GM08714 (cell line): ENCODE measurements at regions not wholly inside any gene's neighbourhood (a gene's known extent, or its start where the extent isn't known, plus 50 kb on each side); places are given as distances from the start of the nearest gene placed in this dataset.

Source experiments
- H3K4me3 ChIP-seq: fragments of 200-500 bp; sonication (Bioruptor generic); 2 replicates; pipeline ENCODE4 v1.5.1; 2014; ENCODE audit warnings: mild to moderate bottlenecking, low read length, inconsistent platforms
- ZNF274 ChIP-seq: IDR thresholded peaks from 2 replicates; pipeline ENCODE4 v1.6.1; 2012; ENCODE audit warnings: mild to moderate bottlenecking, low read depth, low read length

DNA sequence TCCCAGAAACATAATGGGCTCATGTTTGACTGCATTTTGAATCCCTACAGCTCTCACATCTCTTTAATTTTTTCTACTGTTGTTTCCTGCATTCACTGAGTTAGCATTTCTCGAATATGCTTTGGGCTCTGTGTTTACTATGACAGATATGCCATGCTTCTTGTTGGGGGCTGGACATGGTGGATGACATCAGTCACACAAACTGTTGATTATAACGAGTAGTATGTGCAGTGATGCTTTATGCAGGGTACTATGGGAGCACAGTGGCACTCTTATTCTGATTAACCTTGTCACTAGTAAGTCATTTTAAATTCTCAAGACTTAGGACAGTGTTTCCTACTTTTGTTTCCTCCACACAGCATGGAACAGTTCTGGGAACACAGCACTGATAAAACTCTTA is 295.4 kb upstream of the ZNF608 start:
- H3K4me3 ChIP-seq: no peak overlapping the region
- no peak for TF ChIP-seq ZNF274

DNA sequence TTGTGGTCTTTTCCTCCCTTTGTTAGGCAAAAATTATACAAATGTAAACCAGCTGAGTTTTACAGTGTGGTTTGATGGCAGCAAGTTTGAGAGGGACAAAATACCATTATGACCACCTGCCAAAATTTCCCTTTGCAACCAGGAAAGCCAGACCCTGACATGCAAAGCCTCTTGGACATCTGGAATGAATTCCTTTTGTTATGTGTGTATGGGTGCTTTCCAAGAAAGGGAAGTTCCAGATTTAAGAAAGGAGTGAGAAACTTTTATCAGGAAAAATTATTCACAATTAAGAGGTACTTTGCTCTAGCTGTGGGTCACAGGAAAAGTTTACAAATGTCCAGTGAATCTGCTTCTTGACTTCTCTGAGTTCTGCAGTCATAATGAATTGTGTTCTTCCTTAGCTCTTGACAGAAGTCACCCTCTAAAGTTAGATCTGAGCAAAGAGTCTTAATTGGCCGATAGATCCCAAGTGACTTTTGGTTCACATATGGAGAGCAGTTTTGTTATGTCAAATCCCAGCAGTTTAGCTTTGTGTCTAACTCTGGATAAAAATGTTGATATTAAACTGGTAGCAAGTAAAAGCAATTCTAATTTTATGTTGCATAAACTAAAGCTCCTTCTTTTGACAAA is 295.9 kb upstream of the ZNF608 start:
- no peak overlapping the region for H3K4me3 ChIP-seq
- TF ChIP-seq ZNF274: no peak

DNA sequence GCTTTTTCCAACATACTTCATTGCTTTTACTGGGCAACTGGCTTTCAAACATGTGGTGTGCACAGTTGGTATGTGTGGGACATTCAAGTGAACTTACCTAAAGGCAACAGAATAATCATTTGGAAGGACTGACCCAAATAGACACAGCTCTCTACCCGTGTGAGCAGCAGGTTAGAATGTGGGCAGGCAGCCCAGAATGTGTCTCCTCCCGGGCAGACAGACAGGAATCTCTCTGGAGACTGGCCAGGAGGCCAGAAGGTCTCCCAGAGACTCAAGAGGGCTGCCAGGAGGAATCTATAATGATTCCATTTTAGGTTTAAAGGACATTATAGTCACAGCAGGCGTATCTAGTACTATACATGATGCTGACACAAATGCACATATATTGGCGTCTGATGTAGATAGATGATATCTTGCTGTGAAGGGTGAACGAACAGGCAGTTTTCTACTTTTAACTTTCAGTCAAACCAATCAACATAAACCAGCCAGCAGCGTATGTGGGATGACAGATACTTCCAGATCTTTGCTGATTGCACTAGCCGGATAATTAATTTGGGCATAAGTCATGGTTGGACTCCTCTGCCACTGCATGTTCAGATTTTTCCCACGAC is 297.4 kb upstream of the ZNF608 start:
- no peak for TF ChIP-seq ZNF274
- H3K4me3 ChIP-seq: no peak overlapping the region

DNA sequence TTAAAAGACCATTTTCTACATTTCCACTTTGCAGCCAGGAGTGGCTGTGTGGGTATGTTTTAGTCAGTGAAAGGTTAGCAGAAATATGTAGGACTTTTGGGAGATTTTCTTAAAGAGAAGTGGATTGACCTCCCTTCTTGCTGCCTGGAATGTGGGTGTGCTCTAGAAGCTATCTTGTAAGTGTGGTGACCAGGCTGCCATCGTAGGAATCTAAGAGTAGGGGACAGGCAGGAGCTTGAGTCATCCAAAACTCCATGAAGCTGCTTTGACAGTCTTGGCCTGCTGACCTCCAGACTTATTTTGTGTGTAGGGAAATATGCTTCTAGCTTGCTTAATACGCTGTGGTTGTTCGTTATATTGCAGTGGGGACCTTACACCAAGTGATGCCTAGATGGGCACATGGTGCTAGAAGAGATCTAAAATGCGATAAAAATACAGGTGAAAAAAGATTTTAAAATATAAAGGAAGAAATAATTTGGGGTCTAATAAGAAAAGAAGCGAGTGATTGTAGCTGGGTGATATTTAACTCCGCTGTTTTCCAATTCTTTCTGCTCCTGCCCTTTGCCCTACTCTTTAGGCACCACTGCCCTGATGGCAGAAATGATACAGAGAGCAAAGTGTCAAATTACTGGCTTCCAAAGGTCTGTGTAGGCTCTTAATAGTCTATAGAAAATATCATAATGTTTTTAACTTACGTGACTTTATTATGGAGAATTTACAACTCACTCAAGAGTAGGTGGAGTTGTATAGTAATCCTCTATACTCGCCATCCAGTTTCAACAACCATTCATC is 298.2 kb upstream of the ZNF608 start:
- TF ChIP-seq ZNF274: no peak

DNA sequence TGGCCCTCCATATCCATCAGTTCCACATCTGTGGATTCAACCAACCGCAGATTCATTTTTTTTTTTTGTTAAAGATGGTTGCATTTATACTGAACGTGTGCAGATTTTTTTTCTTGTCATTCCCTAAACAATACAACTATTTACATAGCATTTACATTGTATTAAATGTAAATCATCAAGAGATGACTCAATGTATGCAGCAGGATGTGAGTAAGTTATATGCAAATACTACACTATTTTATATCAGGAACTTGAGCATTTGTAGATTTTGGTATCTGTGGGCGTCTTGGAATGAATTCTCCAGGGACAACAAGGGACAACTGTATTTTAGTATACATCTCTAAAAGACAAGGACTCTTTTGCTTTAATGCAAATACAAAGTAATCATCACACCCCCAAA is 299.2 kb upstream of the ZNF608 start:
- no peak for TF ChIP-seq ZNF274
- H3K4me3 ChIP-seq: no peak overlapping the region

More for the DNA sequence above, 298.2 kb upstream of the ZNF608 start:
- no peak overlapping the region for H3K4me3 ChIP-seq

DNA sequence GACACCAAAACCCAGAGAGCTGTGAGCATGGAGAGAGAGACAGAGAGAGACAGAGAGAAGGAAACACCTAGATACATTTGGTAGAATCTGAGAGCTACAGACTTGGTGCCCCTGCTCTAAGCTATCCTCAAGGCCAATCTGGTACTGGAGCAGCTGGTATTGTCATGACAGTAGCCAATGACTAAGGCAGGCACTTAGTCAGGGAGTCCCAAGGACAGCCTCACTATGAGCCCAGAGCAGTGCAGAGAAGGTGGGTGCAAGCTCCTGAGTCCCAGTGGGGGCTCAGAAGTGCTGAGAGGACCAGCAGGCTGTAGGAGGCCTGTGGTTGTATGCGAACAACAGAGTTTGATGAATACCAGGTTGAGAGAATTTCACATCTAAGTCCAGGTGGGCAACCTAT is 300.4 kb upstream of the ZNF608 start:
- no peak for TF ChIP-seq ZNF274
- no peak overlapping the region for H3K4me3 ChIP-seq

DNA sequence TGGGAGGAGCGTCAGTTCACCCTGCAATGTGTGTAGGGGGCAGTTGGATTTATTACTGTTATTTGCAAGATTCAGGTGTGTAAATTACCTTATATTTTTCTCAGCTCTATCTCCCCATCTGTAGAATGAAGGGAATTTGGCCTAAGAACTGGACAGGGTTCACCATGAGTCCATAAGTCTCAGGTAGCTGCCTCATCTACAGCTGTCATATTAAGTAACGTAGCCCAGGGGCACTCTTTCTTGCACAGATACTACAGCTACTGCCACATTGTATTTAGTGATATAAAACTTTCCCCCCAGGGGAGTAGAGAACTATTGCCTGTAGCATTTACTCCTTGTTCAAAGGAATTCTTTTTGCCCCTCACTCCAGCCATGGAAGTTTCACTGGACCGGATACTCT is 301.4 kb upstream of the ZNF608 start:
- H3K4me3 ChIP-seq: no peak overlapping the region
- no peak for TF ChIP-seq ZNF274

DNA sequence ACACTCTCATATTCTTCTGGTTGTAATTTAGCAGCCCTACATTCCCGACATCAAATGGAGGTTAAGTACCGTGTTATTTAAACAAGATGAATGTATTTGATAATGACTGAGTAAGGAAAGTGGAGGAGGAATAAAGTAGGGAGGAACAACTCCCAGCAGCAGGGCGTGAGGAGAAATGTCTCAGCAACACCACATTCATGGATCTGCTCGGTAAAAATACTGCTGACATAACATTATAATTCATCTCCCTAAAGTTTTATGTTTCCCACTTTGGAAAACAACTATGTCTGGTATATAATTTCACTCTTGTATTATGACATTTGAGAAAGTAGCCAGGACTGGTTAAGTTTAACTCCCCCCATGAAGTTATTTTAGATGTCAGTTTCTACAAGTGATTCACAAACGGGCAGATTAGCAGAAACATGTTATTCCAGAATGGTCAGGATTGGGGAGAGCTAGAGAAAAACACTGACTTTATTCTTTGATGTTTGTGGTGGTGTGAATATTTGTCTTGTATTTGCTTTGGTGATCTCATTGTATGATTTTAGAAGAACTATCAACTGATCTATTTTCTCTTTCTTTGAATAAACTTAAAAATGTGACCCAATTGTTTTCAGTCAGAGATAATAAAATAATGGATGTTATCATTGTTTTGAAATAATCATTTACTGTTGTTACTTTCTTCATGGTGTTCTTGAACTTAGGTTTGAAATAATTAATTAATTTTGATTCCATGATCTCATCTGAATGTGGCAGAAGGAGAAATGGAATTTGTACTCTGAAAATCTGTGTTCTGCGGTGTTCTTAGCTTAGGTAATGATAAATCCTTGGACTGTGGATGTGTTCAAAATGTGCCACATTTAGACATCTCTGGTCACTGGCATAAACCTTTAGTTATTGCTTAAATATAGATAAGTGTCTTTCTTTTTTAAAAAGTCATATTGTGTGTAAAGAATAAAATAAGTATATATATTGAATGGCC is 303.6 kb upstream of the ZNF608 start:
- no peak overlapping the region for H3K4me3 ChIP-seq
- TF ChIP-seq ZNF274: no peak

DNA sequence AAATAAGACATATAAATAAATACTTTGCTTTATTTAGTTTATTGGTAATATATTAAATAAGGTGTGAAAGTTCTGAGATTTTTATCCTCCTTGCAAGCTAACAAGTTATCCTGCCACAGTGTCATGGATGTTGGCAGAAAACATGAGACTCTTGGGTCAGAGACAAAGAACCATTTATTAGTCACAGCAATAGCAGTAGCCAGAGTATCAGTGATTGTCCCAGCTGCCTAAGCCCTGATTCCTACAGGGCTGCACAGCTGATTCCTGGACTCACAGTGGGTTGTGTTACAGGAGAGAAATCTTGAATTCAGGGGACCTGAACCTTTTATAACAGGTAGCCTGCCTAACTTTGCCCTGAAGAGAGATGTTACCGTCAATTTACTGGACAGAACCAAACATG is 304.5 kb upstream of the ZNF608 start:
- no peak overlapping the region for H3K4me3 ChIP-seq
- TF ChIP-seq ZNF274: no peak

DNA sequence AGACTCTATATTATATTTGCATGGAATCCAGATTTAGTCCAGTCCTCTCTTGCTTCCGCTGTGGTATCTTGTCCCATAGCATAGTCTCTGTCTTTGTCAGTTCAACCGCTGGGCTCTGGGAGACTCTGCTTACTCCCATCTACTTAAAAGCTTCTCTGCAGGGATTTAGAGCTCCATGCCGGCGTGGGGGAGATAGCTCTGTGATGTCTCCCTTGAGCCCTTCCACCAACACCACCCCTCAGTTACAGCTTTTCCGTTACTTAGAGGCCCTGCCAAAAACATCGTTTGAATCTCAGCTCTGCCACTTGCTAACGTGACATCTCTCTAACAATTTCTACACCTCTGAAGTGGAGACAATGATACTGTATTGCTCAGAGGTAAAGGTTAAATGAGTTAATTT is 306.1 kb upstream of the ZNF608 start:
- TF ChIP-seq ZNF274: no peak
- H3K4me3 ChIP-seq: no peak overlapping the region

DNA sequence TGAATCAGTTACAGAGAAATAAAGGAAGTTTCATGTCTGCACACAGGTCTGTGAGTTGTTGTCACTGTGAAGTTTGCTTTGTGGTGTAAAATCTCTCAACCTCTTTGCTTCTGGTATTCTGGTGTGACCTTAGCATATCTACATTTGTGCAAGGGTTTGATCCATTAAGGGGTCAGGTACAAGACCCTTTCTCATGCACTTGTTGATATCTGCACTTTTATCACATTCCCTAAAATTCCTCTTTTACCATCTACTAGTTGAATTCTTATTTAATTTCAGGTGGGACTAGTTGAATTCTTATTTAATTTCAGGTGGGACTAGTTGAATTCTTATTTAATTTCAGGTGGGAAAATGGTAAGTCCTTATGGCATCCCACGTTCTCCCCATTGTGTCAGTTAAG is 306.7 kb upstream of the ZNF608 start:
- TF ChIP-seq ZNF274: no peak
- no peak overlapping the region for H3K4me3 ChIP-seq

DNA sequence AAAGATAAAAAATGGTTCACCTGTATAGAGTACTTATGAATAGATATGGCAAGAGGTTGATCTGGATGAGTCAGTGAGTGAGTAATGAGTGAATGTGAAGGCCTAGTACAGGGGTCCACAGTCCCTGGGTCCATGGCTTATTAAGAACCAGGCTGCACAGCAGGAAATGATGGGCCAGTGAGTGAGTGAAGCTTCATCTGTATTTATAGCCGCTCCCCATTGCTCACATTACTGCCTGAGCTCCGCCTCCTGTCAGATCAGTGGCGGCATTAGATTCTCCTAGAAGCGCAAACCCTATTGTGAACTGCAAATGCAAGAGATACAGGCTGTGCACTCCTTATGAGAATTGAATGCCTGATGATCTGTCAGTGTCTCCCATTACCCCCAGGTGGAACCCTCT is 307.7 kb upstream of the ZNF608 start:
- H3K4me3 ChIP-seq: no peak overlapping the region
- no peak for TF ChIP-seq ZNF274

DNA sequence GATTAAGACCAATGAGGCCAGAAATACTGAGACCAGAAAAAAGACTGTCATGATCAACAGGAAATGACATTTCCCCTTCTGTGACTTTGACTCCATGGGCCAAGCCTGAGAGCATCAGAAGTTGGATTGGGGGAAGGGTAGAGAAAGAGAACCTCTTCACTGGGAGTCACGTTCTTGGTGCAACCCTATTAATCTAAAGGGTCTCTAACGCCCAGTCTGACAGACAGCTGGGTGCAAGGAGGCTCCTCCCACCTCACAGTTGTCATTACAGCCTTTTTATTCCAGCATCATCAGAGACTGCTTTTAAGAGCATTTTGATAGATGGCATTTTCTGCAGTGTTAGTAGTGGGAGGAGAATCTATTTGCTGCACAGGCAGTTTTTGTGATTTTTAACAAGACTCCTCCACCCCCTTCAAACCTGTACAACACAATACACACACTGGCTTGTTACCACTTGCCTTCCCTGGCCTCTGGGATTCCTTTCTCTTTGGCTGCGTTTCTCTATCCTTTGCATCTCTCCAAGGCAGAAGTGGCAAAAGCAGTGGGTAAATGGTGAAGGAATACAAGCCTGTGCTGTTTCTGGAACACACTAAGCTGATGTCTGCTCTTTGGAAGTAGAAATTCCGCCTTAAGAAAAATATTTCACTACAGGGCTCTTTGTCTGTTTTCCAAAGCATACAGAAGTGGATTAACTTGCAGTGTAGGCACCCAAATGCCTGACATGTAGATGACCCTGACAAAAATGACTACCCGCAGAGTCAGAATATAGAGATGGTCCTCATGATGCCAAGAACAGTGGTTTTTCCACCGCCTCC is 310.4 kb upstream of the ZNF608 start:
- no peak for TF ChIP-seq ZNF274
- no peak overlapping the region for H3K4me3 ChIP-seq
